ENCODE measurements at regions not wholly inside any gene's neighbourhood (a gene's known extent, or its start where the extent isn't known, plus 50 kb on each side); places are given as distances from the start of the nearest gene placed in this dataset.

DNA sequence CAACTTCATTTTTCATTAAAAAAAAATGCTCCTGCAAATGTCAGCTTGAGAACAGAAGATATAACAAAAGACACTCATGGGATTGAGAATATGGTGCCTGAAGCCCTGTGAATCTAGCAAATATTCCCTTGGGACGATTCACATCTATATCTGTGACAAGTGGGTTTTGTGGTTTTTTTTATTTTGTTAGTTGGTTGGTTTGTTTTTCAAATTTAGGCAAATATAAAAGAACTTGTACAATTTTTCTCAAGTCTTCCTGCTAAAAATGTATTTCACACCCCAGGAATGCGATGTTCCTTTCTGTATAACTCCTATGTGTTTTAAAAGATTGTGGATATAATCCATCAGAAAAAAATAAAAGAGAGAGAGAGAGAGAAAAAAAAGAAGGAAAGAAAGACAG, 1061.8 kb upstream of the ARRDC3 start:
- TF ChIP-seq EZH2 (IDR thresholded peaks at IDR 0.05; ENCODE audit: borderline replicate concordance, low read depth, low read length, severe bottlenecking) (no peak), JUN (IDR thresholded peaks at IDR 0.05; ENCODE audit: borderline replicate concordance, insufficient read depth, insufficient read length, low read depth) (no peak), MAX (IDR thresholded peaks at IDR 0.05; ENCODE audit: insufficient read depth, insufficient read length) (no peak), POLR2AphosphoS5 (IDR thresholded peaks at IDR 0.05; ENCODE audit: insufficient read depth, low read depth, low read length) (no peak), POLR2A (IDR thresholded peaks at IDR 0.05; ENCODE audit: low read depth, low read length) (no peak), FOS (IDR thresholded peaks at IDR 0.05; ENCODE audit: borderline replicate concordance, insufficient read depth, low read length) (no peak), MYC (IDR thresholded peaks at IDR 0.05; ENCODE audit: low read depth, low read length) (no peak)
- Histone ChIP-seq H3K36me3 (ENCODE audit: control insufficient read depth in 2 of 2, extremely low read depth in 1 of 2, insufficient read depth in 2 of 2, low read length in 2 of 2) (no peaks in the 10 kb centered on the region), H3K27me3 (ENCODE audit: control insufficient read depth in 2 of 2, insufficient read depth in 2 of 2, low read length in 2 of 2) (no peaks in the 10 kb centered on the region), H3K9ac (replicated peaks; ENCODE audit: extremely low read depth, insufficient read depth, low read length) (no peak overlapping the region), H3K9me3 (replicated peaks; ENCODE audit: control insufficient read depth, insufficient read depth, low read length) (no peaks in the 10 kb centered on the region), H3K9me1 (replicated peaks; ENCODE audit: control insufficient read depth, extremely low read depth, insufficient read depth, low read length) (no peaks in the 10 kb centered on the region), H3K4me3 (replicated peaks in 1 of 3; ENCODE audit: insufficient read depth in 1 of 3, low read depth in 1 of 3, low read length in 3 of 3) (no peak overlapping the region), H2AFZ (ENCODE audit: low read depth, low read length) (no peak overlapping the region), H3K4me1 (ENCODE audit: control insufficient read depth, extremely low read depth, insufficient read depth, low read length) (no peaks in the 10 kb centered on the region), H3K79me2 (ENCODE audit: control insufficient read depth, insufficient read depth, low read length) (no peaks in the 10 kb centered on the region), H3K4me2 (ENCODE audit: insufficient read depth, low read length) (no peak overlapping the region), H4K20me1 (replicated peaks; ENCODE audit: control insufficient read depth, extremely low read depth, insufficient read depth, low read length) (no peaks in the 10 kb centered on the region), H3K27ac (ENCODE audit: insufficient read depth, low read depth, low read length) (no peak overlapping the region)
- FAIRE-seq (no peak), DNase-seq (ENCODE audit: low read depth, low spot score) (no peak)
- dilution Hi-C loops (cut with MboI; ENCODE audit: extremely low pct_ligation_motif_present, low sequenced_read_pairs) (no loop called here), intact Hi-C loops (cut with micrococcal nuclease) (no loop called here)
- ChIA-PET CTCF (no interaction called here), POLR2A (no interaction called here)
- BruUV-seq (replicated peaks), result no TSS peak

DNA sequence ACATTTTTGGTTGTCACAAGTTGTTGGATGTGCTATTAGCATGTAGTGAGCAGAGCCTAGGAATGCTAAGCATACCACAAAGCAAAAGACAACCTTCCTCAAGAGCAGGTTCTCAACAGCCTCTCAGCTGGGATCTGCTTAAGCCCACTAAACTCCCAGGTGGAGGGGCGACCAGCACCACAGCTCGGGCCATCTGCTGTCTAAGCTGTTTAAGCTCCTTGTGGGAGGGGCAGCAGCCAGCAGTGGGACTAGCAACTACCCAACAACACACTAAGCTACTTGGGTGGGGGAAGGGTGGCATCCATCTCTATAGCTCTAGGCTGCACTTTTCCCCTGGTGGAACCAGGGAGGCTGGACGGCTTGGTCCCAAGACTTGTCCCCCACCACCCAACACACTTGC, 1052.7 kb upstream of the ARRDC3 start:
- Histone ChIP-seq H3K9me3 (replicated peaks; ENCODE audit: control insufficient read depth, insufficient read depth, low read length) (no peaks in the 10 kb centered on the region), H3K4me2 (ENCODE audit: insufficient read depth, low read length) (no peak overlapping the region), H3K9ac (replicated peaks; ENCODE audit: extremely low read depth, insufficient read depth, low read length) (no peak overlapping the region), H3K27ac (ENCODE audit: insufficient read depth, low read depth, low read length) (no peak overlapping the region), H3K4me1 (ENCODE audit: control insufficient read depth, extremely low read depth, insufficient read depth, low read length) (no peaks in the 10 kb centered on the region), H3K27me3 (ENCODE audit: control insufficient read depth in 2 of 2, insufficient read depth in 2 of 2, low read length in 2 of 2) (no peaks in the 10 kb centered on the region), H4K20me1 (replicated peaks; ENCODE audit: control insufficient read depth, extremely low read depth, insufficient read depth, low read length) (no peaks in the 10 kb centered on the region), H3K79me2 (ENCODE audit: control insufficient read depth, insufficient read depth, low read length) (no peaks in the 10 kb centered on the region), H2AFZ (ENCODE audit: low read depth, low read length) (no peak overlapping the region), H3K4me3 (replicated peaks in 1 of 3; ENCODE audit: insufficient read depth in 1 of 3, low read depth in 1 of 3, low read length in 3 of 3) (no peak overlapping the region), H3K36me3 (ENCODE audit: control insufficient read depth in 2 of 2, extremely low read depth in 1 of 2, insufficient read depth in 2 of 2, low read length in 2 of 2) (no peaks in the 10 kb centered on the region), H3K9me1 (replicated peaks; ENCODE audit: control insufficient read depth, extremely low read depth, insufficient read depth, low read length) (no peaks in the 10 kb centered on the region)
- intact Hi-C loops (cut with micrococcal nuclease) (no loop called here), dilution Hi-C loops (cut with MboI; ENCODE audit: extremely low pct_ligation_motif_present, low sequenced_read_pairs) (no loop called here)
- TF ChIP-seq GATA2 (IDR thresholded peaks at IDR 0.05; ENCODE audit: insufficient read depth, insufficient read length, low read depth, low read length), result no peak
- no peak for TF ChIP-seq FOS (IDR thresholded peaks at IDR 0.05; ENCODE audit: borderline replicate concordance, insufficient read depth, low read length)
- no peak for TF ChIP-seq MAX (IDR thresholded peaks at IDR 0.05; ENCODE audit: insufficient read depth, insufficient read length)
- CTCF ChIA-PET, result no interaction called here
- BruUV-seq (replicated peaks), result no TSS peak
- DNase-seq (ENCODE audit: low read depth, low spot score) (no peak), FAIRE-seq (no peak)
- POLR2A ChIA-PET, result no interaction called here

Measured in endothelial cell of umbilical vein (primary cell).